H9 (cell line): ENCODE measurements at regions not wholly inside any gene's neighbourhood (a gene's known extent, or its start where the extent isn't known, plus 50 kb on each side); places are given as distances from the start of the nearest gene placed in this dataset.

Source experiments
- DNase-seq: peaks from one replicate; pipeline ENCODE4 v3.0.0-alpha.2; 2017
- H2AFZ ChIP-seq: one replicate; pipeline ENCODE4 v1.6.1; 2013; ENCODE audit warnings: mild to moderate bottlenecking, low read length, control low read depth, moderate library complexity
- H2AK5ac ChIP-seq: 2 replicates; pipeline ENCODE4 v1.6.1; 2013; ENCODE audit warnings: low read length, control low read depth, mixed read lengths; ENCODE audit not compliant: insufficient read length
- H2BK120ac ChIP-seq: one replicate; pipeline ENCODE4 v1.6.1; 2013; ENCODE audit warnings: low read depth, mild to moderate bottlenecking, low read length, control low read depth, inconsistent platforms; ENCODE audit not compliant: poor library complexity, severe bottlenecking
- H2BK12ac ChIP-seq: 2 replicates; pipeline ENCODE4 v1.6.1; 2013; ENCODE audit warnings: low read length, control low read depth, mixed read lengths, low read depth; ENCODE audit not compliant: insufficient read length
- H2BK15ac ChIP-seq: 2 replicates; pipeline ENCODE4 v1.6.1; 2013; ENCODE audit warnings: low read depth, low read length, control low read depth
- H2BK20ac ChIP-seq: one replicate; pipeline ENCODE4 v1.6.1; 2013; ENCODE audit warnings: low read depth, mild to moderate bottlenecking, low read length, control low read depth, inconsistent platforms; ENCODE audit not compliant: poor library complexity, severe bottlenecking
- H2BK5ac ChIP-seq: 2 replicates; pipeline ENCODE4 v1.6.1; 2013; ENCODE audit warnings: low read length, control low read depth, mixed read lengths; ENCODE audit not compliant: insufficient read length
- H3K14ac ChIP-seq: 2 replicates; pipeline ENCODE4 v1.6.1; 2013; ENCODE audit warnings: low read length, control low read depth; ENCODE audit not compliant: insufficient read depth
- H3K18ac ChIP-seq: 2 replicates; pipeline ENCODE4 v1.6.1; 2013; ENCODE audit warnings: low read depth, mild to moderate bottlenecking, mixed read lengths, low read length, control low read depth; ENCODE audit not compliant: insufficient read length
- H3K23ac ChIP-seq: 2 replicates; pipeline ENCODE4 v1.6.1; 2013; ENCODE audit warnings: low read length, control low read depth, mixed read lengths, low read depth; ENCODE audit not compliant: insufficient read length
- H3K23me2 ChIP-seq: 2 replicates; pipeline ENCODE4 v1.6.1; 2013; ENCODE audit warnings: low read depth, mild to moderate bottlenecking, mixed read lengths, low read length, control low read depth; ENCODE audit not compliant: insufficient read length, poor library complexity, severe bottlenecking
- H3K27ac ChIP-seq: 2 replicates; pipeline ENCODE4 v1.5.1; 2013; ENCODE audit warnings: low read length, control low read depth, mixed read lengths, low read depth; ENCODE audit not compliant: insufficient read length
- H3K27me3 ChIP-seq: 2 replicates; pipeline ENCODE4 v1.6.1; 2013; ENCODE audit warnings: low read length, control low read depth, inconsistent platforms; ENCODE audit not compliant: insufficient read depth
- H3K4ac ChIP-seq: 2 replicates; pipeline ENCODE4 v1.6.1; 2013; ENCODE audit warnings: low read depth, mild to moderate bottlenecking, control low read depth, inconsistent platforms, low read length, moderate library complexity
- H3K4me1 ChIP-seq: 2 replicates; pipeline ENCODE4 v1.6.1; 2013; ENCODE audit warnings: low read length, control low read depth, inconsistent platforms; ENCODE audit not compliant: insufficient read depth
- H3K4me2 ChIP-seq: 2 replicates; pipeline ENCODE4 v1.6.1; 2013; ENCODE audit warnings: low read length, control low read depth, mixed read lengths; ENCODE audit not compliant: insufficient read length, insufficient read depth
- H3K56ac ChIP-seq: 2 replicates; pipeline ENCODE4 v1.6.1; 2013; ENCODE audit warnings: low read depth, mild to moderate bottlenecking, mixed read lengths, low read length, control low read depth; ENCODE audit not compliant: insufficient read length
- H3K79me1 ChIP-seq: 2 replicates; pipeline ENCODE4 v1.6.1; 2013; ENCODE audit warnings: low read depth, mild to moderate bottlenecking, moderate library complexity, low read length, control low read depth, inconsistent platforms; ENCODE audit not compliant: insufficient read depth, poor library complexity, severe bottlenecking
- H3K79me2 ChIP-seq: 2 replicates; pipeline ENCODE4 v1.6.1; 2013; ENCODE audit warnings: low read length, control low read depth, inconsistent platforms; ENCODE audit not compliant: insufficient read depth
- H3K9ac ChIP-seq: 2 replicates; pipeline ENCODE4 v1.6.1; 2013; ENCODE audit warnings: low read length, control low read depth, mixed read lengths; ENCODE audit not compliant: insufficient read length; ENCODE audit errors: extremely low read depth
- H3K9me3 ChIP-seq: one replicate; pipeline ENCODE4 v1.6.1; 2013; ENCODE audit warnings: low read depth, low read length, inconsistent platforms; ENCODE audit not compliant: control insufficient read depth
- H3T11ph ChIP-seq: one replicate; pipeline ENCODE4 v1.6.1; 2013; ENCODE audit warnings: mild to moderate bottlenecking, low read length, control low read depth, inconsistent platforms
- H4K20me1 ChIP-seq: one replicate; pipeline ENCODE4 v1.6.1; 2013; ENCODE audit not compliant: control insufficient read depth, insufficient read length, insufficient read depth
- H4K5ac ChIP-seq: 2 replicates; pipeline ENCODE4 v1.6.1; 2013; ENCODE audit warnings: low read depth, mild to moderate bottlenecking, mixed read lengths, low read length, control low read depth; ENCODE audit not compliant: insufficient read length
- H4K8ac ChIP-seq: replicated peaks from 2 replicates; pipeline ENCODE4 v1.6.1; 2013; ENCODE audit warnings: low read length, control low read depth, mixed read lengths, low read depth; ENCODE audit not compliant: insufficient read length
- H4K91ac ChIP-seq: 2 replicates; pipeline ENCODE4 v1.6.1; 2013; ENCODE audit warnings: low read depth, mild to moderate bottlenecking, moderate library complexity, mixed read lengths, low read length, control low read depth; ENCODE audit not compliant: insufficient read length
- H3K27ac Mint-ChIP-seq, 3 experiments: 2 replicates in 2 of 3; 3 replicates in 1 of 3; pipeline ENCODE4 v1.8.0; 2020 to 2021; ENCODE audit warnings: mixed read lengths in 3 of 3, mild to moderate bottlenecking in 1 of 3, moderate library complexity in 1 of 3
- H3K27me3 Mint-ChIP-seq: 2 replicates; pipeline ENCODE4 v1.8.0; 2021; ENCODE audit warnings: low read depth, mild to moderate bottlenecking, moderate library complexity, mixed read lengths
- H3K36me3 Mint-ChIP-seq, 3 experiments: 2 replicates in 2 of 3; 3 replicates in 1 of 3; pipeline ENCODE4 v1.8.0; 2020 to 2021; ENCODE audit warnings: low read depth in 3 of 3, mixed read lengths in 3 of 3; ENCODE audit not compliant: insufficient read depth in 1 of 3
- H3K4me1 Mint-ChIP-seq, 2 experiments: 2 replicates each; pipeline ENCODE4 v1.8.0; 2020; ENCODE audit warnings: mixed read lengths in 2 of 2
- H3K4me3 Mint-ChIP-seq, 2 experiments: 2 replicates in 1 of 2; 3 replicates in 1 of 2; pipeline ENCODE4 v1.8.0; 2020 to 2021; ENCODE audit warnings: mild to moderate bottlenecking in 2 of 2, mixed read lengths in 2 of 2, moderate library complexity in 1 of 2
- H3K9me3 Mint-ChIP-seq, 2 experiments: 2 replicates in 1 of 2; 3 replicates in 1 of 2; pipeline ENCODE4 v1.8.0; 2020; ENCODE audit warnings: mild to moderate bottlenecking in 2 of 2, mixed read lengths in 2 of 2, moderate library complexity in 1 of 2
- CTCF ChIP-seq: fragments of 200-600 bp; sonication (generic); conservative IDR thresholded peaks from 3 replicates; pipeline ENCODE4 v1.8.0; 2021; ENCODE audit warnings: antibody characterized with exemption, mild to moderate bottlenecking

GRCh38 chr14:28097585-28097984 lies 669.0 kb upstream of the FOXG1 start:
- Histone ChIP-seq H4K8ac (no peak overlapping the region), H2BK20ac (no peak overlapping the region), H3K23ac (no peak overlapping the region), H3K79me1 (no peaks in the 10 kb centered on the region), H2BK120ac (no peak overlapping the region), H3K9ac (no peak overlapping the region), H2AK5ac (no peak overlapping the region), H3K14ac (no peak overlapping the region), H3K4me1 (no peaks in the 10 kb centered on the region; the same call in 1 of the 2 replicates), H2BK12ac (no peak overlapping the region), H3K18ac (no peak overlapping the region), H3K4ac (no peak overlapping the region), H3K9me3 (no peaks in the 10 kb centered on the region), H2AFZ (no peak overlapping the region), H3K56ac (no peak overlapping the region), H3K27ac (no peak overlapping the region), H4K5ac (no peak overlapping the region), H3T11ph (no peak overlapping the region), H3K79me2 (no peaks in the 10 kb centered on the region), H2BK5ac (no peak overlapping the region), H2BK15ac (no peak overlapping the region), H3K23me2 (no peaks in the 10 kb centered on the region), H4K91ac (no peak overlapping the region), H3K4me2 (no peak overlapping the region), H4K20me1 (no peaks in the 10 kb centered on the region), H3K27me3 (no peaks in the 10 kb centered on the region)
- no peak overlapping the region; a peak in 1 of 7 replicates for H3K27ac Mint-ChIP-seq
- DNase-seq, result no peak
- H3K36me3 Mint-ChIP-seq, result peaks cover 0 to 3% (median 0%) of the 10 kb centered on the region in 3 experiments; a peak in 2 of 7 replicates
- no peaks in the 10 kb centered on the region for H3K9me3 Mint-ChIP-seq
- H3K27me3 Mint-ChIP-seq, result no peaks in the 10 kb centered on the region; the same call in 1 of the 2 replicates
- no peak for TF ChIP-seq CTCF
- no peak overlapping the region for H3K4me3 Mint-ChIP-seq
- peaks cover 2 to 4% of the 10 kb centered on the region in 2 experiments; a peak in 3 of 4 replicates for H3K4me1 Mint-ChIP-seq
